Esophagus muscularis mucosa (tissue), 4 donors: ENCODE measurements at regions not wholly inside any gene's neighbourhood (a gene's known extent, or its start where the extent isn't known, plus 50 kb on each side); places are given as distances from the start of the nearest gene placed in this dataset.

Experiments
- DNase-seq: peaks from one replicate; pipeline ENCODE4 v3.0.0-alpha.2; 2017; ENCODE audit errors: extremely low spot score
- H3K27ac ChIP-seq, 4 donors: fragments of 200-600 bp; sonication (generic); replicated peaks in 1 of 4; 1 replicate in 3 of 4; 2 replicates in 1 of 4; pipeline ENCODE4 v1.5.1; 2016 to 2019; ENCODE audit warnings: mild to moderate bottlenecking in 1 of 4
- H3K27me3 ChIP-seq, 4 donors: fragments of 200-600 bp; sonication (generic); one replicate each; pipeline versions ENCODE4 v1.5.1 to v1.6.0; 2016 to 2019
- H3K36me3 ChIP-seq, 4 donors: fragments of 200-600 bp; sonication (generic); one replicate each; pipeline ENCODE4 v1.5.1; 2016 to 2019
- H3K4me1 ChIP-seq, 4 donors: fragments of 200-600 bp; sonication (generic); one replicate each; pipeline ENCODE4 v1.5.1; 2016 to 2019
- H3K4me3 ChIP-seq, 4 donors: fragments of 200-600 bp; sonication (generic); 1 replicate in 2 of 4; 2 replicates in 2 of 4; pipeline ENCODE4 v1.5.1; 2016 to 2019; ENCODE audit warnings: mild to moderate bottlenecking in 4 of 4, moderate library complexity in 1 of 4
- H3K9me3 ChIP-seq, 4 donors: fragments of 200-600 bp; sonication (generic); 1 replicate in 3 of 4; 2 replicates in 1 of 4; pipeline ENCODE4 v1.5.1; 2016 to 2019
- CTCF ChIP-seq, 3 experiments: fragments of 200-600 bp in 2 of 3; fragments of 450-650 bp in 1 of 3; sonication (generic) in 2 of 3; IDR thresholded peaks; one replicate each; pipeline ENCODE4 v1.5.1; 2017 to 2019; ENCODE audit warnings: antibody characterized with exemption in 3 of 3, mild to moderate bottlenecking in 2 of 3, moderate library complexity in 1 of 3
- EP300 ChIP-seq: sonication (generic); formaldehyde crosslinking; IDR thresholded peaks from one replicate; pipeline ENCODE4 v1.6.1; 2017; ENCODE audit warnings: antibody characterized with exemption
- POLR2A ChIP-seq: fragments of 450-650 bp; IDR thresholded peaks from one replicate; pipeline ENCODE4 v1.6.1; 2017; ENCODE audit warnings: antibody characterized with exemption, moderate library complexity, mild to moderate bottlenecking, low read depth
- POLR2AphosphoS5 ChIP-seq, 2 donors: sonication (generic); formaldehyde crosslinking; IDR thresholded peaks; one replicate each; pipeline ENCODE4 v1.6.1; 2017; ENCODE audit warnings: antibody characterized with exemption in 2 of 2
- WGBS: methylation state at CpG from one replicate; pipeline ENCODE4 v1.1.5; 2018; 5-methylcytosine and 5-hydroxymethylcytosine counted together
- intact Hi-C: fragments of 100-400 bp; cut with DNase I; formaldehyde crosslinking; loops from one replicate; pipeline ENCODE4 v1.15.1; 2023

DNA sequence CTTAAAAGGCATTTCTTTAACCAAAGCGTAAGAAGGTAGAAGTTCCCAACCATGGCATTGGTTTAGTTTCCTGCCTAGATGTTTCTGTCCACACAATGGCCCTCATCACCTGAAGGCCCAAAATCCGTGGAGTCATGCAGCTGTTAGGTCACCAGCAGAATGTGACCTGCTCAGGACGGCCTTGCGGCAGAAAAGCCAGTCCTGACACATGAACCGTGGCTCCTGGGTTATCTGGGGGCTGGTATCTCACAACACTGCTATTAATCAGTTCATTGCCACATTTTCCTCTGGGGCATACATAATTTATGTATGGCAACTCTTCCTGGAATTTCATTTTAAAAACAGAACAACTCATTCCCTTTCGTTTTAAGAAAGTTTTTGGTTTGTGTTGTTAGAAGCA is 278.4 kb downstream of the ATPSCKMT start:
- no peaks in the 10 kb centered on the region for H3K4me1 ChIP-seq
- H3K4me3 ChIP-seq, result no peak overlapping the region
- no peak for DNase-seq
- H3K27me3 ChIP-seq, result no peaks in the 10 kb centered on the region
- WGBS, result 45% methylated on average over 6 of the region's 6 CpGs
- TF ChIP-seq POLR2A, result no peak
- no peak for TF ChIP-seq EP300
- TF ChIP-seq POLR2AphosphoS5 (IDR thresholded peaks at IDR 0.05), result no peak
- no peak for TF ChIP-seq CTCF (IDR thresholded peaks at IDR 0.05)
- intact Hi-C loops, result no loop called here
- peaks cover 0 to 12% (median 4%) of the 10 kb centered on the region in 4 donors for H3K9me3 ChIP-seq
- H3K27ac ChIP-seq, result no peak overlapping the region
- H3K36me3 ChIP-seq, result no peaks in the 10 kb centered on the region

DNA sequence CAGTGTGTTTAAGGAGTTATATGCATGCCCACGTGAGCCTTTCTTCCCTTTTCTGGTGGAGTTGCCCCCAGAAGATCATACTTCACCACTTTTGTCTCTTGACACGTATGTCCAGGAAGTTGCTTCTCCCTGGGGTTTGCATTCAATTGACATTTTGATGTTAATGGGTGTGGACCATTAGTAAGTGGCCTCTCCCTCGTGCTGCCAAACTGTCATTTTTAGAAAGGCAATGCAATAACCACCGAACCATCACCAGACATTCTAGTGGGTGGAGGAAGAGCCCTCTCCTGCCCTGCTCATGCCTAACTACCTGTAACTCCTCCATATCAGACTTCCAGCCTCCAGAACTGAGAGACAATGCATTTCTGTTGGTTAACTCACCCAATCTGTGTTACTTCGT is 290.8 kb downstream of the ATPSCKMT start:
- H3K27me3 ChIP-seq, result no peaks in the 10 kb centered on the region
- H3K27ac ChIP-seq, result no peak overlapping the region
- no peaks in the 10 kb centered on the region for H3K4me1 ChIP-seq
- H3K9me3 ChIP-seq, result no peaks in the 10 kb centered on the region
- DNase-seq, result no peak
- intact Hi-C loops, result no loop called here
- no peak overlapping the region for H3K4me3 ChIP-seq
- WGBS, result 80% methylated on average over 5 of the region's 5 CpGs
- H3K36me3 ChIP-seq, result no peaks in the 10 kb centered on the region
- no peak for TF ChIP-seq POLR2A
- TF ChIP-seq EP300, result no peak
- TF ChIP-seq CTCF (IDR thresholded peaks at IDR 0.05), result no peak
- TF ChIP-seq POLR2AphosphoS5 (IDR thresholded peaks at IDR 0.05), result no peak

- WGBS, result 88% methylated on average over 1 of the region's 1 CpG
- Histone ChIP-seq H3K36me3 (no peaks in the 10 kb centered on the region), H3K27me3 (peaks cover 0 to 8% (median 0%) of the 10 kb centered on the region in 4 donors), H3K9me3 (no peaks in the 10 kb centered on the region), H3K4me1 (no peaks in the 10 kb centered on the region), H3K27ac (no peak overlapping the region), H3K4me3 (no peak overlapping the region)
- TF ChIP-seq POLR2AphosphoS5 (IDR thresholded peaks at IDR 0.05), result no peak
- no peak for TF ChIP-seq POLR2A
- no peak for TF ChIP-seq CTCF (IDR thresholded peaks at IDR 0.05)
- TF ChIP-seq EP300, result no peak
- intact Hi-C loops, result no loop called here
- no peak for DNase-seq
Observed at GRCh38 chr5:9957214-9957613, 292.5 kb downstream of the ATPSCKMT start.

GRCh38 chr5:9956725-9957124 is 293.0 kb downstream of the ATPSCKMT start:
- DNase-seq, result no peak
- H3K4me3 ChIP-seq, result no peak overlapping the region
- no peaks in the 10 kb centered on the region for H3K36me3 ChIP-seq
- no peak for TF ChIP-seq POLR2A
- no peak for TF ChIP-seq EP300
- no peak for TF ChIP-seq POLR2AphosphoS5 (IDR thresholded peaks at IDR 0.05)
- TF ChIP-seq CTCF (IDR thresholded peaks at IDR 0.05), result no peak
- H3K9me3 ChIP-seq, result no peaks in the 10 kb centered on the region
- intact Hi-C loops, result no loop called here
- H3K27ac ChIP-seq, result no peak overlapping the region
- no peaks in the 10 kb centered on the region for H3K4me1 ChIP-seq
- peaks cover 0 to 8% (median 0%) of the 10 kb centered on the region in 4 donors for H3K27me3 ChIP-seq

DNA sequence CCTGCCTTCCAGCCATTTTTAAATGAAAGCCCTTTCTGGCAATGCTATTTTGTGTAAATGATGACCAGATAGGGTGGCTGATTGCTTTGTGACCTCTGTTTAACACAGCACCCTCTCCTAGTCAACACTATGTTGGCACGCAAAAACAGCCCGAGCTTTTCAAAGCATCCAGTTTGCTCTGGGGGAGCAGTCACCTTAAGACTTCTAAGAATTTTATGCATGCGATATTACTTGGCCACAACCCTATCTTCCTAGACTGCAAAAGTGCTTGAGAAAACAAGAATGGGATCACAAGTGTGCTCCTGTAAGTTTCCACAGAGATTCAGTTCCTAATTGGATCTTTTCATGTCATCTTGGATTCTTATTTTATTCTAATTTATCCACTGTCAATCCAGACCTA is 294.1 kb downstream of the ATPSCKMT start:
- H3K4me1 ChIP-seq, result no peaks in the 10 kb centered on the region
- intact Hi-C loops, result no loop called here
- H3K9me3 ChIP-seq, result no peaks in the 10 kb centered on the region
- no peaks in the 10 kb centered on the region for H3K36me3 ChIP-seq
- H3K4me3 ChIP-seq, result no peak overlapping the region
- WGBS, result 88% methylated on average over 3 of the region's 3 CpGs
- H3K27me3 ChIP-seq, result peaks cover 0 to 8% (median 0%) of the 10 kb centered on the region in 4 donors
- no peak for TF ChIP-seq POLR2AphosphoS5 (IDR thresholded peaks at IDR 0.05)
- no peak for TF ChIP-seq CTCF (IDR thresholded peaks at IDR 0.05)
- TF ChIP-seq EP300, result no peak
- no peak for TF ChIP-seq POLR2A
- no peak overlapping the region for H3K27ac ChIP-seq
- no peak for DNase-seq
